ENCODE measurements at regions not wholly inside any gene's neighbourhood (a gene's known extent, or its start where the extent isn't known, plus 50 kb on each side); places are given as distances from the start of the nearest gene placed in this dataset.

GRCh38 chr5:82679660-82680059 is 397.5 kb downstream of the TMEM167A start:
- Mint-ChIP-seq H3K4me1 (ENCODE audit: low read depth in 2 of 2) (peaks cover 0 to 6% of the 10 kb centered on the region in 2 donors), H3K4me3 (no peak overlapping the region), H3K27me3 (no peaks in the 10 kb centered on the region), H3K27ac (no peak overlapping the region), H3K36me3 (ENCODE audit: insufficient read depth) (peaks cover 2% of the 10 kb centered on the region), H3K9me3 (no peaks in the 10 kb centered on the region)
- no peak for DNase-seq
- ATAC-seq (replicated peaks) = no peak

GRCh38 chr5:82676661-82677060 is 398.5 kb upstream of the RPS23 start:
- DNase-seq = no peak
- H3K27ac Mint-ChIP-seq = peak overlapping the region in 1 of 2 donors; percentile 83

GRCh38 chr5:82674671-82675070 is 396.5 kb upstream of the RPS23 start:
- no peak for ATAC-seq (replicated peaks)
- H3K27ac Mint-ChIP-seq = no peak overlapping the region
- H3K4me3 Mint-ChIP-seq = no peak overlapping the region
- H3K9me3 Mint-ChIP-seq = no peaks in the 10 kb centered on the region
- peaks cover 2% of the 10 kb centered on the region for H3K36me3 Mint-ChIP-seq (ENCODE audit: insufficient read depth)
- no peaks in the 10 kb centered on the region for H3K27me3 Mint-ChIP-seq
- no peak for DNase-seq
- H3K4me1 Mint-ChIP-seq (ENCODE audit: low read depth in 2 of 2) = peaks cover 0 to 8% of the 10 kb centered on the region in 2 donors

More at GRCh38 chr5:82676661-82677060, 398.5 kb upstream of the RPS23 start:
- H3K4me1 Mint-ChIP-seq (ENCODE audit: low read depth in 2 of 2) = peaks cover 0 to 8% of the 10 kb centered on the region in 2 donors
- peak; percentile 54 for ATAC-seq (replicated peaks)
- peaks cover 2% of the 10 kb centered on the region for H3K36me3 Mint-ChIP-seq (ENCODE audit: insufficient read depth)
- H3K27me3 Mint-ChIP-seq = no peaks in the 10 kb centered on the region
- H3K9me3 Mint-ChIP-seq = no peaks in the 10 kb centered on the region
- H3K4me3 Mint-ChIP-seq = peak overlapping the region in 1 of 2 donors; percentile 55

- H3K27ac Mint-ChIP-seq = no peak overlapping the region
Measured at GRCh38 chr5:82673057-82673809, 395.1 kb upstream of the RPS23 start.

GRCh38 chr5:82670692-82671091 is 392.5 kb upstream of the RPS23 start:
- Mint-ChIP-seq H3K4me3 (no peak overlapping the region), H3K9me3 (no peaks in the 10 kb centered on the region), H3K36me3 (ENCODE audit: insufficient read depth) (no peaks in the 10 kb centered on the region), H3K27me3 (no peaks in the 10 kb centered on the region), H3K4me1 (ENCODE audit: low read depth in 2 of 2) (peaks cover 0 to 2% of the 10 kb centered on the region in 2 donors), H3K27ac (no peak overlapping the region)
- DNase-seq = no peak
- no peak for ATAC-seq (replicated peaks)

More at GRCh38 chr5:82673057-82673809, 395.1 kb upstream of the RPS23 start:
- Mint-ChIP-seq H3K9me3 (no peaks in the 10 kb centered on the region), H3K4me3 (no peak overlapping the region), H3K27me3 (no peaks in the 10 kb centered on the region), H3K4me1 (ENCODE audit: low read depth in 2 of 2) (peaks cover 0 to 8% of the 10 kb centered on the region in 2 donors), H3K36me3 (ENCODE audit: insufficient read depth) (peaks cover 2% of the 10 kb centered on the region)
- ATAC-seq (replicated peaks) (no peak), DNase-seq (no peak)

DNA sequence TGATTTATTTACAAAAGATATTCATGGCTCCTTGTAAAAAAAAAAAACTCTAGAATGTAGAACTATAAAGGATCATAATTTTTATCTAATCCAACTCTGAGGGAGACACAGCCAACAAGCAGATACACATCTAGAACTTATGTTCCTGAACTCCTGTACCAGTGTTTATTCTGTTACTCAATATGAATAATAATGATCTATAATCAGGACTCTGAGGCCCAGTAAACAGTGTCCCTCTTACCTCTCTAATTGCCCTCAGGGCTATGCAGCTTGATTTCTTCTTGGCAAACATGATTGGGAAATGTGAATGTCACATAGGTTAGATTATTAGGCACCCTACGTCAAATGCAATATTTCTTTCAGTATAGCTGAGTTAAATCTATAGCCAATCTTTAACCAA is 391.6 kb upstream of the RPS23 start:
- Mint-ChIP-seq H3K27me3 (no peaks in the 10 kb centered on the region), H3K9me3 (no peaks in the 10 kb centered on the region), H3K4me3 (no peak overlapping the region), H3K4me1 (ENCODE audit: low read depth in 2 of 2) (peaks cover 0 to 2% of the 10 kb centered on the region in 2 donors), H3K27ac (no peak overlapping the region), H3K36me3 (ENCODE audit: insufficient read depth) (no peaks in the 10 kb centered on the region)
- ATAC-seq (replicated peaks) (no peak), DNase-seq (no peak)

- ATAC-seq (replicated peaks) = no peak
- DNase-seq = no peak
- no peaks in the 10 kb centered on the region for H3K9me3 Mint-ChIP-seq
Measured at GRCh38 chr5:82666312-82666711, 388.2 kb upstream of the RPS23 start.

DNA sequence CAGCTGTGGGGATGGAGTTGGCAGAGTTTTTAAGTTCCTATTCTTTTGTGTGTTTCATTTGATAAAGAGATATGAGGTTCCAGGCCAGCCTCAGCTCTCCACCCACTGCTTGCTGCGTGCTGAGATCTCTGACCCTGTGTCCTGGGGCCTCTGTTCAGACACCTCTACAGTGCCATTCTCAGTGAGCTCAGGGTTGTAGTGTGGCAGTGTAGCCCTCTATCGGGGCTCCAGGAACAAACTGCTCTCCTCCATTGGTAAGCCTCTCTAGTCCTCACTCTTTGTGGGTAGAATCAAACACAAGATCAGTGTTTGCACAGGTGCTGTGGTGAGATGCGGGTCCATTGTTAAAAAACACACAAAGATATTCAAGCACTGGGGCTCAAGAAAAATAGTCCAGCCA is 386.6 kb upstream of the RPS23 start:
- Mint-ChIP-seq H3K27ac (no peak overlapping the region), H3K4me3 (no peak overlapping the region)
- no peak for DNase-seq

More at GRCh38 chr5:82666312-82666711, 388.2 kb upstream of the RPS23 start:
- Mint-ChIP-seq H3K36me3 (ENCODE audit: insufficient read depth) (no peaks in the 10 kb centered on the region), H3K4me1 (ENCODE audit: low read depth in 2 of 2) (no peaks in the 10 kb centered on the region), H3K4me3 (no peak overlapping the region), H3K27ac (no peak overlapping the region), H3K27me3 (no peaks in the 10 kb centered on the region)

DNA sequence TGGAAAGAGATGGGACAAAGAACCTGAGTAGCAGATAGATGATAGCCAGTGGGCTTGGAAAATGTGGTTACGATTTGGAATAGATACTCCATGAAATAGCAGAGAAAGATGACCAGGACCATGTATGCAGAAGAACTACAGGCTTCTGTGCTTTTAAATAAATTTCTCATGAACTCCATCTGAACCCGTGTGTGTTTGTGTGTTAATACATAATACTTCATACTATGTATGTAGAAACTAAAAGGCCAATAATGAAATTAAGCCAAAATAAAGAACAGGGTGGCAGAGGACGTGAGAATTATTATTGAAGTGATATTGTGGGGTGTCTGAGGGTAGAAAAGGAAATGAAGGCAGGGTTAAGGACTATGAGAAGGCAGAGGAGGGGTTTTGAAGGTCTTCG is 385.1 kb upstream of the RPS23 start:
- no peak for DNase-seq
- no peaks in the 10 kb centered on the region for H3K27me3 Mint-ChIP-seq
- H3K9me3 Mint-ChIP-seq = no peaks in the 10 kb centered on the region
- no peak overlapping the region for H3K4me3 Mint-ChIP-seq
- no peak for ATAC-seq (replicated peaks)
- no peak overlapping the region for H3K27ac Mint-ChIP-seq
- no peaks in the 10 kb centered on the region for H3K4me1 Mint-ChIP-seq (ENCODE audit: low read depth in 2 of 2)
- H3K36me3 Mint-ChIP-seq (ENCODE audit: insufficient read depth) = no peaks in the 10 kb centered on the region

More for the DNA sequence above, 386.6 kb upstream of the RPS23 start:
- Mint-ChIP-seq H3K4me1 (ENCODE audit: low read depth in 2 of 2) (no peaks in the 10 kb centered on the region), H3K27me3 (no peaks in the 10 kb centered on the region), H3K36me3 (ENCODE audit: insufficient read depth) (no peaks in the 10 kb centered on the region), H3K9me3 (no peaks in the 10 kb centered on the region)
- ATAC-seq (replicated peaks) = no peak

DNA sequence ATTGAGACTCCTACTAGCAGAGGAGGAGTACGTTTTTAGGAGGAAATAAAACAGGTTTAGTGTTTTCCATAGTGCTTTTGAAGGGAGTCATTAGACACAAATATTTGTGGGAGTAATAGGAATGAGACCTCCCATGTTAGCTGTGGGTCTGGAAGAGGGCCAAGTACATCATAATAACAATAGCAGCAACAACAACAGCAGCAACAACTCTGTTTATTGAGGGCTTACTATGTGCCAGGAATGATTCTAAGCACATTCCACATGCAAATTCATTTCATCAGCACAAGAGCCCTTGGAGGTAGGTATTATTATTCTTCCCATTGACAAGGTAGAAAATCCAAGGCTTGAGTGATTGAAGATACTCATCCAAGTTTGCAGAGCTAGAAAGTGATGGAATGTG is 384.2 kb upstream of the RPS23 start:
- Mint-ChIP-seq H3K27ac (no peak overlapping the region), H3K4me3 (no peak overlapping the region), H3K4me1 (ENCODE audit: low read depth in 2 of 2) (no peaks in the 10 kb centered on the region), H3K36me3 (ENCODE audit: insufficient read depth) (no peaks in the 10 kb centered on the region), H3K27me3 (no peaks in the 10 kb centered on the region), H3K9me3 (no peaks in the 10 kb centered on the region)
- ATAC-seq (replicated peaks) = no peak
- no peak for DNase-seq

DNA sequence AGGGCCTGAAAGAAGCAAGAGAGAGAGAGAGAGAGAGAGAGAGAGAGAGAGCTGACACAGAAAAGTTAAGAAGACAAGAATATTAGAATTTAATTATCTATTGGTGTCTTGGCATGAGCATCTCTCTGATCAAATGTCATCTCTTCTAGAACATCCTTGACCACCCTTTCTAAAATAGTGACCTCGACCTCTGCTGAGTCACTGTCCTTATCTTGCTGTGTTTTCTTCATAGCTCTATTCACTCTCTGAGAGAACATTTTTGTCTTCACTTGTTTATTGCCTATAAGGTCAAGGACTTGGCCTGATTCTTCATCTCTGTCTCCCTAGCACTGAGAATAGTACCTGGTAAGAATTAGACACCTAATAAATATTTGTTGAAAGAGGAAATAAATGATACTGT is 383.8 kb upstream of the RPS23 start:
- H3K36me3 Mint-ChIP-seq (ENCODE audit: insufficient read depth) = no peaks in the 10 kb centered on the region
- no peak overlapping the region for H3K27ac Mint-ChIP-seq
- H3K4me3 Mint-ChIP-seq = no peak overlapping the region
- DNase-seq = no peak
- ATAC-seq (replicated peaks) = no peak
- H3K9me3 Mint-ChIP-seq = no peaks in the 10 kb centered on the region
- no peaks in the 10 kb centered on the region for H3K4me1 Mint-ChIP-seq (ENCODE audit: low read depth in 2 of 2)
- H3K27me3 Mint-ChIP-seq = no peaks in the 10 kb centered on the region

- ATAC-seq (replicated peaks) = no peak
- Mint-ChIP-seq H3K27me3 (no peaks in the 10 kb centered on the region), H3K9me3 (no peaks in the 10 kb centered on the region), H3K36me3 (ENCODE audit: insufficient read depth) (no peaks in the 10 kb centered on the region), H3K4me1 (ENCODE audit: low read depth in 2 of 2) (peaks cover 0 to 1% of the 10 kb centered on the region in 2 donors), H3K4me3 (no peak overlapping the region), H3K27ac (no peak overlapping the region)
- DNase-seq = no peak
Measured at GRCh38 chr5:82661462-82661861, 383.3 kb upstream of the RPS23 start.

DNA sequence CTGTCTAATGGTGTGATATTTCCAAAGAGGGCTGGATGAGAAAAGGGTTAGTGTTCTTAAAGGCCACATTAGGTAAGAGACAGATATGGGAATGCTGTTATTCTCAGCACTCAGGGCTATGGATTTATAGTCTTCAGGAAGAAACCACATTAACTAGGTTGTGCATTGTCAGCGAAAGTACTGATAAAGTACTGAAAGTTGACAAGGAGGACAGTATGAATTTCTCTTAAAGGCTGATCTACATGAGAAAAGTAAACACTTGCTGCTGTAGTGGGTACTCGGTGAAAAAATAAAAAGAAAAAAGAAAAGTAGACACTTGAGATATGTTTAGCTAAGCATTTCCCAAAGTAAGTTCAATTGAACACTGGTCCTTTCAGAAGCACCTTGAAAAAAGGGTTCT is 381.0 kb upstream of the RPS23 start:
- DNase-seq (no peak), ATAC-seq (replicated peaks) (no peak)
- Mint-ChIP-seq H3K9me3 (no peaks in the 10 kb centered on the region), H3K4me1 (ENCODE audit: low read depth in 2 of 2) (peaks cover 0 to 1% of the 10 kb centered on the region in 2 donors), H3K27me3 (peaks cover 0 to 3% of the 10 kb centered on the region in 2 donors), H3K36me3 (ENCODE audit: insufficient read depth) (no peaks in the 10 kb centered on the region), H3K4me3 (no peak overlapping the region), H3K27ac (no peak overlapping the region)

GRCh38 chr5:82657033-82657699 is 379.0 kb upstream of the RPS23 start:
- Mint-ChIP-seq H3K4me1 (ENCODE audit: low read depth in 2 of 2) (peaks cover 0 to 1% of the 10 kb centered on the region in 2 donors), H3K27ac (no peak overlapping the region), H3K27me3 (peaks cover 0 to 9% of the 10 kb centered on the region in 2 donors), H3K9me3 (no peaks in the 10 kb centered on the region), H3K36me3 (ENCODE audit: insufficient read depth) (no peaks in the 10 kb centered on the region), H3K4me3 (no peak overlapping the region)
- ATAC-seq (replicated peaks) = no peak
- DNase-seq = no peak
